HEK293 (cell line): ENCODE measurements at regions not wholly inside any gene's neighbourhood (a gene's known extent, or its start where the extent isn't known, plus 50 kb on each side); places are given as distances from the start of the nearest gene placed in this dataset.

Experiments
- ZNF112 ChIP-seq: fragments of 450-650 bp; formaldehyde crosslinking; IDR thresholded peaks from 2 replicates; pipeline ENCODE4 v1.5.0; 2017; ENCODE audit warnings: missing biosample characterization, missing genetic modification characterization
- ZNF274 ChIP-seq, 2 experiments: fragments of 200-500 bp in 1 of 2; fragments of 450-650 bp in 1 of 2; sonication (Bioruptor generic) in 1 of 2; formaldehyde crosslinking in 1 of 2; IDR thresholded peaks; 2 replicates each; pipeline versions ENCODE4 v1.5.1 to v1.6.1; 2014 to 2016; ENCODE audit warnings: borderline replicate concordance in 1 of 2, inconsistent platforms in 1 of 2, low read length in 1 of 2, missing biosample characterization in 1 of 2, missing genetic modification characterization in 1 of 2

DNA sequence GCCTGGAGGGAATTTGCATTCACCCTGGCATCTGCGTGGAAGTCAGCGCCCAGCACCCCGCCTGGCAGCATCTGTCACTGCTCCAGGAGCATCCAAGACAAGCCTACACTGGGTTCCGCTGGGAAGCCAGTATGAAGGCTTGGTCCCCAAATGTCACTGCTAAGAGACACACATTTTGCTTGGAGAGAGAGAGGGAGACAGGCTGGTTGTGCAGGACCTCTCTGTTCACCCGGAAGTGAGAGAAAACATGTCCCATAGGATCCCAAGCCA is 119.5 kb downstream of the SEC23IP start:
- TF ChIP-seq ZNF112 (tag by site-specific recombination) = no peak
- TF ChIP-seq ZNF274 (IDR thresholded peaks at IDR 0.05; ENCODE audit: low read length) = no peak
- no peak for TF ChIP-seq ZNF274 (tag by site-specific recombination; IDR thresholded peaks at IDR 0.05; ENCODE audit: borderline replicate concordance)
